GM12873 (cell line): ENCODE measurements at regions not wholly inside any gene's neighbourhood (a gene's known extent, or its start where the extent isn't known, plus 50 kb on each side); places are given as distances from the start of the nearest gene placed in this dataset.

Experiments used
- CTCF ChIP-seq: IDR thresholded peaks from 2 replicates; pipeline ENCODE4 v1.5.1; 2012; ENCODE audit warnings: low read depth, mild to moderate bottlenecking, moderate library complexity, low read length, control low read depth; ENCODE audit not compliant: insufficient read depth; ENCODE audit errors: missing control alignments

- no peak for TF ChIP-seq CTCF
Observed at GRCh38 chr13:39884166-39884565, 228.7 kb downstream of the COG6 start.

- TF ChIP-seq CTCF: no peak
Observed at GRCh38 chr13:39886336-39886735, 230.9 kb downstream of the COG6 start.

- TF ChIP-seq CTCF: no peak
Observed at GRCh38 chr13:39887387-39887786, 231.9 kb downstream of the COG6 start.

- TF ChIP-seq CTCF: no peak
Observed at GRCh38 chr13:39888865-39889810, 233.7 kb downstream of the COG6 start.

GRCh38 chr13:39890537-39890936 is 235.1 kb downstream of the COG6 start:
- no peak for TF ChIP-seq CTCF

- TF ChIP-seq CTCF: no peak
Observed at GRCh38 chr13:39892721-39893685, 237.5 kb downstream of the COG6 start.

- TF ChIP-seq CTCF: no peak
Observed at GRCh38 chr13:39893808-39894207, 238.3 kb downstream of the COG6 start.
